ENCODE measurements at regions not wholly inside any gene's neighbourhood (a gene's known extent, or its start where the extent isn't known, plus 50 kb on each side); places are given as distances from the start of the nearest gene placed in this dataset.

DNA sequence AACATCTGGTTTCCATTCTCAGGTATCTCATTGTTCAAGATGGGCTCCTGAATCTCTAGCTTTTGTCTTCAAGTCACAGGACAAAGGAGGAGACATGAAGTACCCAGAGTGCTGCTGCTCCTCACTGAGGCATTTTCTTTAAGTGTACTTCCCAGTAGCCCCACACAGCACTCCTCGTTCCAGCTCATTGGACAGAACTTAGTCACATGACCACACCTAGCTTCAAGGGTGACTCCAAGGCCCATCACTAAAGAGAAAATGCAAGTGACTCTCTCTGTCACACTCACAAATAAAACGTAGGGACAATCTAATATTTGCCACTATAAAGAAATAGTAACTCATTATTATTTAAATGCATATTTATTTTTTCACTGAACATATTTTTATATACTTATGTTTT, 58.3 kb upstream of the NEUROD6 start:
- Mint-ChIP-seq H3K27me3 (no peaks in the 10 kb centered on the region), H3K4me3 (no peak overlapping the region), H3K36me3 (ENCODE audit: low read depth) (no peaks in the 10 kb centered on the region), H3K4me1 (no peaks in the 10 kb centered on the region), H3K27ac (no peak overlapping the region), H3K9me3 (no peaks in the 10 kb centered on the region)
- DNase-seq: no peak
- intact Hi-C loops (cut with micrococcal nuclease): no loop called here

DNA sequence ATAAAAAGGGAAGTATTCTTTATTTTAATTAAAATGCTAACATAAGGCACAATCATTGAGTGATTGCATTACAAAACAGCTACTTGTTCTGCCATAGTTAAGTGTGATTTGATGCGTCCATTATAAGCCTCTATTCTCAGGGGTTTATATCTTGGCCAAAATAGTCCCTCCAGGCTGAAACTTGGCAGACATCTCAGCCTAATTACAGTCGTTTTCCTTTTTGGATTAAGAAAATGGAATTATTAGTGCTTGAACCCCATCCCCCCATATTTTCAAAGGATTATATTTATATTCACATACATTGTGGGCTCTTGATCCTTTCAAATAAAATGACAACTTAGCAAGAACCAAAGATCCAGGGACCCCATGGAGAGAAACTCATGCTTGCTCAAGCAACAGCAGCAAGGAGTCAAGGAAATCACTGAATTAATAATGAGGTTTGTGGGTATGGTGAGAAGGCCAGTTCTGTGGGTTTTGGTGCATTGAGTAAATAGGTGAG, 66.7 kb upstream of the NEUROD6 start:
- H3K27ac Mint-ChIP-seq: no peak overlapping the region
- H3K9me3 Mint-ChIP-seq: no peaks in the 10 kb centered on the region
- no peaks in the 10 kb centered on the region for H3K27me3 Mint-ChIP-seq
- no peaks in the 10 kb centered on the region for H3K36me3 Mint-ChIP-seq (ENCODE audit: low read depth)
- DNase-seq: no peak
- H3K4me1 Mint-ChIP-seq: no peaks in the 10 kb centered on the region
- intact Hi-C loops (cut with micrococcal nuclease): no loop called here
- no peak overlapping the region for H3K4me3 Mint-ChIP-seq

DNA sequence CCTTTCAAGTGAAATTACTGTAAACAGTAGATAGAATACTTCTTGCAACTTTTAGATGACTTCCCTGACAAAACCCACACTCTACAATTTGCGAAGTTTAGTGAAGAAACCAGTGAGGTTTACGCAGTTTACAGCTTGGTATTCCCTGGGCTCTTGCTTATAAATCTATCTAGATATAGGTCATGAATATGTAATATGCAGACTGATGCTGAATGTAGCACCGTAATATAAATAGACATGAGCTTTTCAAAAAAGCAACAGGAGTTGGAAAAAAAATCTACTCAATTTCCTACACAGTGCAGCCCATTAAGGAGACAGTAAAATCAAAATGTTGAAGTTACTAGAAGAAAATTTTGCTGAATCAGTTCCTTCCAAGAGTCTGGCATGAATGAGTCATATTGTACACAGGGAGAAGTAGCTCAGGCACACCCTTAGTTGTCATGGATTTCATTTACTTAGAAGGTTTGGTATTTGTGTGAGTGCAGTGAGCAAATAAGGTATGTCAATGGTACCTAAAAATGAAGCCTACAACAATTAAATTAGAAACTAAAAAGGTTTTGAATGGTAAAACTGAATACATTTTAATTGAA, 67.7 kb upstream of the NEUROD6 start:
- Mint-ChIP-seq H3K4me3 (no peak overlapping the region), H3K36me3 (ENCODE audit: low read depth) (no peaks in the 10 kb centered on the region), H3K27ac (no peak overlapping the region)

GRCh38 chr7:31410265-31410664, 69.7 kb upstream of the NEUROD6 start:
- no peaks in the 10 kb centered on the region for H3K36me3 Mint-ChIP-seq (ENCODE audit: low read depth)
- no peaks in the 10 kb centered on the region for H3K27me3 Mint-ChIP-seq
- no peaks in the 10 kb centered on the region for H3K9me3 Mint-ChIP-seq
- no peak for DNase-seq
- no peak overlapping the region for H3K27ac Mint-ChIP-seq
- H3K4me1 Mint-ChIP-seq: no peaks in the 10 kb centered on the region
- intact Hi-C loops (cut with micrococcal nuclease): no loop called here
- no peak overlapping the region for H3K4me3 Mint-ChIP-seq

More for the DNA sequence above, 67.7 kb upstream of the NEUROD6 start:
- Mint-ChIP-seq H3K9me3 (no peaks in the 10 kb centered on the region), H3K4me1 (no peaks in the 10 kb centered on the region), H3K27me3 (no peaks in the 10 kb centered on the region)
- intact Hi-C loops (cut with micrococcal nuclease): no loop called here
- DNase-seq: no peak

DNA sequence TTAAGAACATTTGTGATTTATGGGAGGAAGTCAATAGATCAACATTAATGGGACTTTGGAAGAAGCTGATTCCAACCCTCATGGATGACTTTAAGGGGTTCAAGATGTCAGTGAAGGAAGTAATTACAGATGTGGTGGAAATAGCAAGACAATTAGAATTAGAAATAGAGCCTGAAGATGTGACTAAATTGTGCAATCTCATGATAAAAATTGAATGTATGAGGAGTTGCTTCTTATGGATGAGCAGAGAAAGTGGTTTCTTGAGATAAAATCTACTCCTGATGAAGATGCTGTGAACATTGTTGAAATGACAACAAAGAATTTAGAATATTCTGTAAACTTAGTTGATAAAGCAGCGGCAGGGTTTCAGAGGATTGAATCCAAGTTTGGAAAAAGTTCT, 70.9 kb upstream of the NEUROD6 start:
- Mint-ChIP-seq H3K27ac (no peak overlapping the region), H3K36me3 (ENCODE audit: low read depth) (no peaks in the 10 kb centered on the region), H3K4me3 (no peak overlapping the region), H3K9me3 (no peaks in the 10 kb centered on the region), H3K27me3 (no peaks in the 10 kb centered on the region), H3K4me1 (no peaks in the 10 kb centered on the region)
- DNase-seq: no peak
- intact Hi-C loops (cut with micrococcal nuclease): no loop called here

- Mint-ChIP-seq H3K4me1 (no peaks in the 10 kb centered on the region), H3K9me3 (no peaks in the 10 kb centered on the region), H3K27ac (no peak overlapping the region), H3K36me3 (ENCODE audit: low read depth) (no peaks in the 10 kb centered on the region), H3K4me3 (no peak overlapping the region), H3K27me3 (no peaks in the 10 kb centered on the region)
- no peak for DNase-seq
- intact Hi-C loops (cut with micrococcal nuclease): no loop called here
Measured at GRCh38 chr7:31413766-31414165, 73.2 kb upstream of the NEUROD6 start.

DNA sequence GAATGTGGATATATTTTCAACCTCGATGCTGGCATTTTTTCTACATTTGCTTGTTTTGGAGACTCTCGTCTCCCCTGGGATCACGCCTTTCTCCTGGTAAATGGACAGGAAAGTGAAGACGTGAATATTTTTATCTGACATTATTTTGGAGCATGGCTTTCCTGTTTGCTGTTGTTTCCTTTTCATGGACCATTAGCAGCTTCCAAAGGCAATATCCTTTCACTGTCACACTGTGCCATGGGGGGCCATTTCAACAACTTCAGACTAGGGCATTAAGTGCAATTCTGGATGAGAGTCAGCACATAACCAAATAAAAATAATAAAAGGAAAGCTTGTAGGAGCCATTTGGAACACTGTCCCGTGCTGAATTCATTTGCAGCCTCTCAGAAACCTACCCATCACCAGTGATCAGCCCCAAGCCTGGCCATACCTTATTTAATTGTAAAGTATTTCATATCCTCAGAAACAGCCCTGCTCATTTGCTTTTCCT, 75.9 kb upstream of the NEUROD6 start:
- H3K9me3 Mint-ChIP-seq: no peaks in the 10 kb centered on the region
- no peak overlapping the region for H3K27ac Mint-ChIP-seq

GRCh38 chr7:31418928-31419327, 78.4 kb upstream of the NEUROD6 start:
- H3K27me3 Mint-ChIP-seq: no peaks in the 10 kb centered on the region
- no peak overlapping the region for H3K27ac Mint-ChIP-seq
- intact Hi-C loops (cut with micrococcal nuclease): no loop called here
- H3K36me3 Mint-ChIP-seq (ENCODE audit: low read depth): no peaks in the 10 kb centered on the region
- H3K4me3 Mint-ChIP-seq: no peak overlapping the region
- H3K4me1 Mint-ChIP-seq: no peaks in the 10 kb centered on the region
- no peaks in the 10 kb centered on the region for H3K9me3 Mint-ChIP-seq
- no peak for DNase-seq

More for the DNA sequence above, 75.9 kb upstream of the NEUROD6 start:
- no peak for DNase-seq
- no peaks in the 10 kb centered on the region for H3K4me1 Mint-ChIP-seq
- H3K36me3 Mint-ChIP-seq (ENCODE audit: low read depth): no peaks in the 10 kb centered on the region
- no peaks in the 10 kb centered on the region for H3K27me3 Mint-ChIP-seq
- intact Hi-C loops (cut with micrococcal nuclease): no loop called here
- no peak overlapping the region for H3K4me3 Mint-ChIP-seq

DNA sequence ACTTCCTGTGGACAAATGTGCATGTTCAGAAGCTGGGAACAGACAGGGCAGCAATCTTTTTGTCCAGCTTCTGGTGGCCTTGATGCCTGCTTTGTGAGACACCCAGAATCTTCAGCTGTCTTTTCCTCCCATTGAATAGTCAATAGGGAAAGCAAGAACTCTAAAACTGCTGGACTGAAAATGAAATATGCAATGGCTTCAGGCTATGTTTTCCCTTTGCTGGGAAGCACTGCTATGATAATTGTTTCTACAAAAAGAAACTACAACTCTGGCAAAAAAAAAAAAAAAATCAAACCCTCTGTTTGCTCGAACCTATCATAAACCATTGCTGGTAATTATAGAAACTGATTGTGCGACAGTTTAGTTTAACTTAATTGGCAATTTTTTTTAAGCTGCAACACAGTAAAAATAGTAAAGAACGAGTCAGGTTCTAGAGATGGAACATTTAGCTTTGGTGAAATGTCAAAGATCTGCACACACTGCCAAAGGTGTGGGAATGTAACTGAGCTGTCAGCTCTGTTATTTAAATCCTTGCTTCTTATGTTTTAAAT, 79.1 kb upstream of the NEUROD6 start:
- H3K27ac Mint-ChIP-seq: no peak overlapping the region
- H3K27me3 Mint-ChIP-seq: no peaks in the 10 kb centered on the region
- no peaks in the 10 kb centered on the region for H3K36me3 Mint-ChIP-seq (ENCODE audit: low read depth)
- intact Hi-C loops (cut with micrococcal nuclease): no loop called here
- no peak overlapping the region for H3K4me3 Mint-ChIP-seq
- H3K9me3 Mint-ChIP-seq: no peaks in the 10 kb centered on the region
- no peaks in the 10 kb centered on the region for H3K4me1 Mint-ChIP-seq
- no peak for DNase-seq

GRCh38 chr7:31420948-31421347, 80.4 kb upstream of the NEUROD6 start:
- Mint-ChIP-seq H3K4me1 (no peaks in the 10 kb centered on the region), H3K27me3 (no peaks in the 10 kb centered on the region), H3K36me3 (ENCODE audit: low read depth) (no peaks in the 10 kb centered on the region), H3K27ac (no peak overlapping the region), H3K4me3 (no peak overlapping the region), H3K9me3 (no peaks in the 10 kb centered on the region)
- no peak for DNase-seq
- intact Hi-C loops (cut with micrococcal nuclease): no loop called here

- no peak for DNase-seq
Measured at GRCh38 chr7:31421607-31422006, 81.1 kb upstream of the NEUROD6 start.

GRCh38 chr7:31423994-31424393, 83.5 kb upstream of the NEUROD6 start:
- Mint-ChIP-seq H3K9me3 (no peaks in the 10 kb centered on the region), H3K27me3 (no peaks in the 10 kb centered on the region), H3K36me3 (ENCODE audit: low read depth) (no peaks in the 10 kb centered on the region), H3K4me3 (no peak overlapping the region), H3K27ac (no peak overlapping the region), H3K4me1 (no peaks in the 10 kb centered on the region)
- DNase-seq: no peak
- intact Hi-C loops (cut with micrococcal nuclease): no loop called here

More at GRCh38 chr7:31421607-31422006, 81.1 kb upstream of the NEUROD6 start:
- H3K9me3 Mint-ChIP-seq: no peaks in the 10 kb centered on the region
- no peak overlapping the region for H3K27ac Mint-ChIP-seq
- no peaks in the 10 kb centered on the region for H3K27me3 Mint-ChIP-seq
- intact Hi-C loops (cut with micrococcal nuclease): no loop called here
- no peaks in the 10 kb centered on the region for H3K36me3 Mint-ChIP-seq (ENCODE audit: low read depth)
- no peak overlapping the region for H3K4me3 Mint-ChIP-seq
- no peaks in the 10 kb centered on the region for H3K4me1 Mint-ChIP-seq

DNA sequence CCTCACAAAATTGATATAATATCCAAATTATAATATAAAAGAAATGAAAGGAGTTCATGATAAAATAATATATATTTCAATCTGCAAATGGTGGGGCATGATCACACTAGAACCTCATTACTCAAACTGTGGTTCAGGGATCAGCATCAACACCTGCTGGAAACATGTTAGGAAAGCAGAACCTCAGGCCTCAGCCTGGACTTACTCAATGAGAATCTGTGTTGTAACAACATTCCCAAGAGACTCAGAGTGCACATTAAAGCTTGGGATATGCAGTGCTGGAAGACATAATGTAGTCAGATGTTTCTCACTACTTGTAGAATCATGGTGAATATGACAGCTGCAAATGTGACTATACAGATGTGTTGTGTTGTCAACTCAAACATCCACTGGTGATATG, 81.7 kb upstream of the ITPRID1 start:
- Mint-ChIP-seq H3K4me1 (no peaks in the 10 kb centered on the region), H3K9me3 (no peaks in the 10 kb centered on the region), H3K4me3 (no peak overlapping the region), H3K27me3 (no peaks in the 10 kb centered on the region), H3K27ac (no peak overlapping the region), H3K36me3 (ENCODE audit: low read depth) (no peaks in the 10 kb centered on the region)
- intact Hi-C loops (cut with micrococcal nuclease): no loop called here
- DNase-seq: no peak

DNA sequence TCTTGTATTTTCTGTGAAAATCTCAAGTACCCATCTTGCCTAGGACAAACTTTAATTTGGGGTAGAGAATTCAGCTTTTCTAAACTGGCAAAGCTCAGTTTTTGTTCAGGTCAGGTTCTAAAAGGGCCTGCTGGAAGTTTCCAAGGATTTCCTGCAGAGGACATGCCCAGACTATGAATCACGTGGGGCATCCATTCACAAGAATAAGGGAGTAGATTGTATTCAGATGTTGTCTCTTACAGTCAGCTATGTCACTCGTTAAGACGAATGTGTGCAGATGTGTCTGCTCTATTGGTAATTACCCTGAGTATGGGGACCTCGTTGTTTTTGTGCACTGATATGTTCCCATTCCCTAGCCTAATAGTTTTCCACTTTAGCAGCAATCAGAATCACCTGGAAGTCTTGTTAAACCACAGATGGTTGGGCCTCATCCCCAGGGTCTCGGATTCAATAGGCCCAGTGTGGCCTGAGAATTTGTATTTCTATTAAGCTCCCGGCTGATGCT, 81.0 kb upstream of the ITPRID1 start:
- Mint-ChIP-seq H3K36me3 (ENCODE audit: low read depth) (no peaks in the 10 kb centered on the region), H3K4me3 (no peak overlapping the region), H3K4me1 (no peaks in the 10 kb centered on the region), H3K9me3 (no peaks in the 10 kb centered on the region), H3K27ac (no peak overlapping the region), H3K27me3 (no peaks in the 10 kb centered on the region)
- intact Hi-C loops (cut with micrococcal nuclease): no loop called here
- DNase-seq: no peak
